ENCODE measurements at regions not wholly inside any gene's neighbourhood (a gene's known extent, or its start where the extent isn't known, plus 50 kb on each side); places are given as distances from the start of the nearest gene placed in this dataset.

- no peak for TF ChIP-seq CTCF (IDR thresholded peaks at IDR 0.05; ENCODE audit: insufficient read depth, low read length, poor library complexity, severe bottlenecking)
- TF ChIP-seq EZH2phosphoT487 (conservative IDR thresholded peaks at IDR 0.05; ENCODE audit: low read length) = no peak
Observed at GRCh38 chr16:72474501-72475123, 302.7 kb upstream of the PMFBP1 start.
